ENCODE measurements at regions not wholly inside any gene's neighbourhood (a gene's known extent, or its start where the extent isn't known, plus 50 kb on each side); places are given as distances from the start of the nearest gene placed in this dataset.

- no peak for DNase-seq
- TF ChIP-seq GATA1 (IDR thresholded peaks at IDR 0.05; ENCODE audit: low read depth, low read length) (no peak), POLR2A (IDR thresholded peaks at IDR 0.05; ENCODE audit: low read length) (no peak)
These were observed 54.2 kb downstream of the TMEM100 start for GRCh38 chr17:55668312-55668920.

DNA sequence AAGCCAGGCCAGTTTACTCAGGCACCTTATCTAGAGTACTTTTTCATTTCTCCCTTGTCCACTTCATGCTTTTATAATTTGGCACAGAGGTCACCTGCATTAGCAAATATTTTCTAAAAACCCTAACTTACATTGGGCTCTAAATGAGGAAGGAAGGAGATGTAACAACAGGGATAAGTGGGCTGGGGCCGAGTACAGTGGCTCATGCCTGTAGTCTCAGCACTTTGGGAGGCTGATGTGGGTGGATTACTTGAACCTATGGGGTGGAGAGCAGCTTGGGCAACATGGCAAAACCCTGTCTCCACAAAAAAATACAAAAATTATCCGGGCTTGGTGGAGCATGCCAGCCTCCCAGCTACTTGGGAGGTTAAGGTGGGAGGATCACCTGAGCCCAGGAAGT lies 55.9 kb downstream of the TMEM100 start:
- TF ChIP-seq POLR2A (IDR thresholded peaks at IDR 0.05; ENCODE audit: low read length) (no peak), GATA1 (IDR thresholded peaks at IDR 0.05; ENCODE audit: low read depth, low read length) (no peak)
- no peak for DNase-seq

GRCh38 chr17:55664287-55664686 lies 58.4 kb downstream of the TMEM100 start:
- TF ChIP-seq GATA1 (IDR thresholded peaks at IDR 0.05; ENCODE audit: low read depth, low read length) (no peak), POLR2A (IDR thresholded peaks at IDR 0.05; ENCODE audit: low read length) (no peak)
- DNase-seq = no peak

DNA sequence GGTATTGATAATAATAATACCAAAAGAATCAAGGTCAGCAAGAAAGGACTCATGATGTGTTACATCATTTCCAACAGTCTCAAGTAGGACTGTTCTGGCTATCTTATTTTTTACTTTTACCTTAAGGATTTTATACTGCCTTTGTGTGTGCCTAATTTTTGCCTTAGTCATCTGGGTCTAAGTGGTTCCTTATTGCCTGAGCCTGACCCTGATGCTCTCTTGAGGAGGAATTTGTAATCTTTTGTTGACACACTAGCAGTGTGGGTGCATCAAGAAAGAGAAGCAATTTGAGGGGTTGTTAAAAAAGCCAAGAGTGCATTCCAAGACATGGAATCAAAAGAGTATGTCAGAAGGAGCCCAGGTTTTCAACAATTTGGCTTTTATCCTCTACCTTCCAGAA lies 59.3 kb downstream of the TMEM100 start:
- TF ChIP-seq POLR2A (IDR thresholded peaks at IDR 0.05; ENCODE audit: low read length) (no peak), GATA1 (IDR thresholded peaks at IDR 0.05; ENCODE audit: low read depth, low read length) (no peak)
- no peak for DNase-seq

GRCh38 chr17:55661963-55662834 lies 60.5 kb downstream of the TMEM100 start:
- TF ChIP-seq POLR2A (IDR thresholded peaks at IDR 0.05; ENCODE audit: low read length) (no peak), GATA1 (IDR thresholded peaks at IDR 0.05; ENCODE audit: low read depth, low read length) (no peak)
- DNase-seq = peak; percentile 11 to 31

DNA sequence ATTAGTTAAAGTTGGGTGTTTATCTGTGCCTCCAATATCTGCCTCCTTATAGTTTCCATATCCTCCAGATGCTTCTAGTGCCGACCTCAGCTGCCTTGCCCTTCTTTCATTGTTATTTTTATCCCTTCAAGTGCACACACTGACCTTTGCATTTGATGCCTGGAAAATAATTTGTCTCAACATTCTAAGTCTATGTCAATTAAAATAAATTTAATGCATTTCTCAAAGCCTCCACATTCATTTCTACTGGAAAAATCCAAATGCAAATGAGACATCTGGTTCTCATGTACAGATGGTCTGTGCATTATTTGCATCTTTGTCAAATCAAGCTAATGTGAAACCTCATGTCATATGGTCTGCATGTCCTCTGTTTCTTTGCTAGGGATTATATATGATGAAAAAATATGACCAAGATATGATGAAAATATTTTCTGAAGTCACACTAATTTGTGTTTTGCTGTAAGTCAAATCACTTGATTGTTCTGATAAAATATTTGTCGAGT lies 61.4 kb downstream of the TMEM100 start:
- DNase-seq = no peak
- no peak for TF ChIP-seq GATA1 (IDR thresholded peaks at IDR 0.05; ENCODE audit: low read depth, low read length)
- TF ChIP-seq POLR2A (IDR thresholded peaks at IDR 0.05; ENCODE audit: low read length) = no peak

GRCh38 chr17:55660178-55660886 lies 62.3 kb downstream of the TMEM100 start:
- no peak for TF ChIP-seq POLR2A (IDR thresholded peaks at IDR 0.05; ENCODE audit: low read length)
- TF ChIP-seq GATA1 (IDR thresholded peaks at IDR 0.05; ENCODE audit: low read depth, low read length) = no peak
- DNase-seq = no peak

DNA sequence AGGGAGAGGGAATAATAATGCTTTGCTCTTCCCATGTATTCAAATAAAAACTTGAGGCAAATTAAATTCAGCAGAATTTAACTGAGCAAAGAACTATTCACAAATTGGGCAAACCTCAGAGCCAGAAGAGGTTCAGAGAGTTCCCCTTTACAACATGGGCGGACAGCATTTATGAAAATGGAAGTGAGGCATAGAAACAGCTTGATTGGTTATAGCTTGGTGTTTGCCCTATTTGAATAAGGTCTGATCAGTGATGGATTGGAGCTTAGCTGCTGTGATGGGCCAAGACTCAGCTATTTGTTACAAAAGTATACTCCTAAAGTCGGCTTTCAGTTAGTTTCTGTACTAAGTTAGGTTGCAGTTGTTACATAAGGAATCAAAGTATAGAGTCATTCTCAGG lies 63.0 kb downstream of the TMEM100 start:
- DNase-seq = no peak
- TF ChIP-seq POLR2A (IDR thresholded peaks at IDR 0.05; ENCODE audit: low read length) (no peak), GATA1 (IDR thresholded peaks at IDR 0.05; ENCODE audit: low read depth, low read length) (no peak)

DNA sequence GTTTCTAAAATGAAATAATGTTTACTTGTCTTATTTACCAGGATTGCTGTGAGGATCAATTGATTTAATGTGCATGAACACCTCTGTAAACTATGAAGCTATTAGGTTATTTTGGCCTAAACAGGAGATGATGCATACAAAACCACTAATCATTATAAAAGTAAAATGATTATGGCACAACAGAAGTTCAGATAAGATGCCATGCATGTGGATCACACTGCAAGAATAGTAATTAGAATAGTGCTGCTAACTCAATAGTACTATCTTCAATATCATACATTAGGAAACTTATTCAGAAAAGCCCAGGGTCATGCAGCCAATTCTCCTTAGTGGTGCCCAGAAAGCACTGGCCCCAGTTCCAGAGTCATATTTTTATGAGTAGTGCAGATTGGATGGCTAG lies 66.9 kb downstream of the TMEM100 start:
- DNase-seq = no peak
- TF ChIP-seq GATA1 (IDR thresholded peaks at IDR 0.05; ENCODE audit: low read depth, low read length) (no peak), POLR2A (IDR thresholded peaks at IDR 0.05; ENCODE audit: low read length) (no peak)

DNA sequence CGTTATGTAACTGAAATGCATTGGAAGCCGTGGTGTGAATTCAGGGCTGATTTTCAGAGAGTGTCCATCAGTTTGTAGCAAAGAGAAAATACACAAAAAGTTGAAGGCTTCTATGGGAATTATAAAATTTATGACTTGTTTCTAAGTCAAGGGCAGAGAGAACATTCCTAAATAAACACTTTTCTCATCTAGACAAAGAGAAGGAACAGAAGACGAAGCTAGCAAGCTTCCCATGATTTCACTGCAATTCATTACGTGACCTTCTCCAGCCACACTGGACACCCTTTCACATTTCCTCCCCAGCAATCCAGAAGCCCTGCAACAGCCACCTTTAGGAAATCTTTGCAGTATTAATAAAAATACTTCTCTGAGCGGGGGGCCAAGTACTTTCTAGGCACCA lies 67.8 kb downstream of the TMEM100 start:
- DNase-seq = no peak
- no peak for TF ChIP-seq GATA1 (IDR thresholded peaks at IDR 0.05; ENCODE audit: low read depth, low read length)
- TF ChIP-seq POLR2A (IDR thresholded peaks at IDR 0.05; ENCODE audit: low read length) = no peak

DNA sequence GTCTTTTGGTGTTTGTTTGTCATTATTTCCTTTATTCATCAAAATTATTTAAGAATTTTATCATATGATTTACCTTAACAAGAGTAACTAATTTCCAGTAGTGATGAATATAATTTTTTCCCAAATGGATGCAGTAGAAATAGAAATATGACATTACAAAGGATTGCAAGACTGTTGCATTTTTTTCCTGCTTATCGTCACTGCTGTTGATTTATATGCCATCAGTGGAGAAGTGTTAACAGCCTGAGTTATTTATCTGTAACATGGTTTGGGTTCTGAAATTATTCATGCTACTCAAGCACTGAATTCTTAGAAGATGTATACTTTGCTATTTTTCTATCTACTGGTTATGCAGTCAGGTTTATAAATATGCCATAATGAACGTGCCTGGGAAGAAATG lies 68.6 kb downstream of the TMEM100 start:
- TF ChIP-seq GATA1 (IDR thresholded peaks at IDR 0.05; ENCODE audit: low read depth, low read length) (no peak), POLR2A (IDR thresholded peaks at IDR 0.05; ENCODE audit: low read length) (no peak)
- no peak for DNase-seq

DNA sequence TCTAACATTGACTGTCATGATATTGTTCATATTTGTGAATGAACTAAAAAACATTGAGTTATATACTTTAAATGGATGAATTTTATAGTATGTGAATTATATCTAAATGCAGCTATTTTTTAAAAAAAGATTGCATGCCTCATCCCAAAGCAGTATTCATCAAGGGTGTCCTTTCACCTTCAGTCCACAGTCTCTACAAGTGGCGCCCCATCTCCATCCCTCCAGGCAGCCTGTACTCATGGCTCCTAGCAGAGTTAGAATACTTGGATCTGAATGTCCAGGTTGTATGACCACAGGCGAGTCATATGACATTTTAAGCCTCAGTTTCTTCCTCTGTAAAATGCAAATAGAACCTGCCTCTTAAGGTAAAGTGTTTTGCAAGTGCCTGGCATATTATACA lies 69.8 kb downstream of the TMEM100 start:
- TF ChIP-seq GATA1 (IDR thresholded peaks at IDR 0.05; ENCODE audit: low read depth, low read length) = no peak
- no peak for TF ChIP-seq POLR2A (IDR thresholded peaks at IDR 0.05; ENCODE audit: low read length)
- no peak for DNase-seq

- DNase-seq = no peak
- no peak for TF ChIP-seq GATA1 (IDR thresholded peaks at IDR 0.05; ENCODE audit: low read depth, low read length)
- no peak for TF ChIP-seq POLR2A (IDR thresholded peaks at IDR 0.05; ENCODE audit: low read length)
These were observed 70.4 kb downstream of the TMEM100 start for GRCh38 chr17:55652114-55652823.

All from erythroblast (primary cell).